GM23338 (cell line): ENCODE measurements at regions not wholly inside any gene's neighbourhood (a gene's known extent, or its start where the extent isn't known, plus 50 kb on each side); places are given as distances from the start of the nearest gene placed in this dataset.

Experiments
- ATAC-seq: fragments of 200-7000 bp; cut with Tn5 transposase; 3 replicates; pipeline ENCODE4 v1.9.1; 2020
- DNase-seq: peaks from one replicate; pipeline ENCODE4 v3.0.0-alpha.2; 2015; ENCODE audit warnings: low spot score
- H2AFZ ChIP-seq: fragments of 200-600 bp; sonication (generic); 2 replicates; pipeline ENCODE4 v1.8.0; 2016; ENCODE audit warnings: antibody characterized with exemption, mild to moderate bottlenecking, moderate library complexity
- H3F3A ChIP-seq: fragments of 200-600 bp; sonication (generic); replicated peaks from 2 replicates; pipeline ENCODE4 v1.8.0; 2017; ENCODE audit warnings: antibody characterized with exemption, mixed run types, low read depth
- H3K27ac ChIP-seq: fragments of 200-600 bp; sonication (generic); 2 replicates; pipeline ENCODE4 v1.6.1; 2016; ENCODE audit warnings: low read depth
- H3K27me3 ChIP-seq: fragments of 200-600 bp; sonication (generic); 2 replicates; pipeline ENCODE4 v1.8.0; 2016; ENCODE audit warnings: mild to moderate bottlenecking, mixed run types, moderate library complexity; ENCODE audit not compliant: insufficient read depth
- H3K36me3 ChIP-seq: fragments of 200-600 bp; sonication (generic); 2 replicates; pipeline ENCODE4 v1.8.0; 2016; ENCODE audit warnings: mild to moderate bottlenecking; ENCODE audit not compliant: insufficient read depth
- H3K4me1 ChIP-seq: fragments of 200-600 bp; sonication (generic); 2 replicates; pipeline ENCODE4 v1.8.0; 2016; ENCODE audit warnings: mild to moderate bottlenecking, moderate library complexity; ENCODE audit not compliant: insufficient read depth
- H3K4me2 ChIP-seq: fragments of 200-600 bp; sonication (generic); 2 replicates; pipeline ENCODE4 v1.7.1; 2017; ENCODE audit warnings: mixed run types
- H3K4me3 ChIP-seq: fragments of 200-600 bp; sonication (generic); 2 replicates; pipeline ENCODE4 v1.6.1; 2016; ENCODE audit warnings: mixed run types
- H3K79me2 ChIP-seq: fragments of 200-600 bp; sonication (generic); replicated peaks from 2 replicates; pipeline ENCODE4 v1.8.0; 2017; ENCODE audit warnings: mild to moderate bottlenecking; ENCODE audit not compliant: insufficient read depth
- H3K9me2 ChIP-seq: fragments of 200-600 bp; sonication (generic); 2 replicates; pipeline ENCODE4 v1.8.0; 2017; ENCODE audit not compliant: insufficient read depth
- H4K20me1 ChIP-seq: fragments of 200-600 bp; sonication (generic); replicated peaks from 2 replicates; pipeline ENCODE4 v1.8.0; 2017; ENCODE audit warnings: mild to moderate bottlenecking; ENCODE audit not compliant: insufficient read depth
- H3K27ac Mint-ChIP-seq: 2 replicates; pipeline ENCODE4 v1.8.0; 2020; ENCODE audit warnings: inconsistent platforms, mild to moderate bottlenecking, moderate library complexity, mixed read lengths
- H3K27me3 Mint-ChIP-seq: 3 replicates; pipeline ENCODE4 v1.8.0; 2022; ENCODE audit warnings: low read depth, mild to moderate bottlenecking, moderate library complexity, mixed read lengths, inconsistent platforms; ENCODE audit not compliant: insufficient read depth, poor library complexity
- H3K36me3 Mint-ChIP-seq: 3 replicates; pipeline ENCODE4 v1.8.0; 2021; ENCODE audit warnings: low read depth, mild to moderate bottlenecking, inconsistent platforms, moderate library complexity, mixed read lengths
- H3K4me1 Mint-ChIP-seq: 3 replicates; pipeline ENCODE4 v1.8.0; 2020; ENCODE audit warnings: mild to moderate bottlenecking, inconsistent platforms, mixed read lengths
- H3K4me3 Mint-ChIP-seq: 3 replicates; pipeline ENCODE4 v1.8.0; 2021; ENCODE audit warnings: moderate library complexity, mild to moderate bottlenecking, inconsistent platforms, mixed read lengths
- H3K9me3 Mint-ChIP-seq: 3 replicates; pipeline ENCODE4 v1.8.0; 2020; ENCODE audit warnings: moderate library complexity, mild to moderate bottlenecking, inconsistent platforms, mixed read lengths
- CREB1 ChIP-seq: fragments of 250-450 bp; sonication (Bioruptor Pico); IDR thresholded peaks from 2 replicates; pipeline ENCODE4 v1.5.0; 2020; ENCODE audit warnings: low read depth, mild to moderate bottlenecking, moderate library complexity
- EZH2 ChIP-seq: fragments of 200-600 bp; sonication (generic); IDR thresholded peaks from one replicate; pipeline ENCODE4 v1.8.0; 2017; ENCODE audit warnings: antibody characterized with exemption, mild to moderate bottlenecking, low read depth; ENCODE audit not compliant: unreplicated experiment
- EZH2phosphoT487 ChIP-seq: fragments of 200-600 bp; sonication (generic); IDR thresholded peaks from one replicate; pipeline ENCODE4 v1.8.1; 2018; ENCODE audit warnings: antibody characterized with exemption; ENCODE audit not compliant: unreplicated experiment
- JUNB ChIP-seq: IDR thresholded peaks from one replicate; pipeline ENCODE4 v1.6.1; 2016; ENCODE audit warnings: antibody characterized with exemption; ENCODE audit not compliant: unreplicated experiment
- NANOG ChIP-seq: IDR thresholded peaks from 2 replicates; pipeline ENCODE4 v1.6.1; 2016; ENCODE audit warnings: antibody characterized with exemption, borderline replicate concordance
- POLR2AphosphoS5 ChIP-seq: IDR thresholded peaks from 2 replicates; pipeline ENCODE4 v1.6.1; 2016; ENCODE audit warnings: antibody characterized with exemption, low read depth
- REST ChIP-seq: IDR thresholded peaks from one replicate; pipeline ENCODE4 v1.6.1; 2018; ENCODE audit warnings: antibody characterized with exemption; ENCODE audit not compliant: unreplicated experiment
- STAT1 ChIP-seq: IDR thresholded peaks from one replicate; pipeline ENCODE4 v1.6.1; 2016; ENCODE audit warnings: antibody characterized with exemption; ENCODE audit not compliant: unreplicated experiment
- ZNF331 ChIP-seq: fragments of 250-450 bp; sonication (Bioruptor Pico); IDR thresholded peaks from 2 replicates; pipeline ENCODE4 v1.5.0; 2020; ENCODE audit warnings: low read depth, mild to moderate bottlenecking, moderate library complexity
- TF ChIP-seq, protein P1 (sequence below): IDR thresholded peaks from 2 replicates; pipeline ENCODE4 v1.6.1; 2016; ENCODE audit warnings: antibody characterized with exemption
- TF ChIP-seq, protein P2 (sequence below), 2 experiments: fragments of 200-600 bp in 1 of 2; sonication (generic) in 1 of 2; conservative IDR thresholded peaks; 2 replicates each; pipeline versions ENCODE4 v1.5.1 to v1.6.1; 2016 to 2017; ENCODE audit warnings: antibody characterized with exemption in 2 of 2, low read depth in 2 of 2, mild to moderate bottlenecking in 2 of 2, moderate library complexity in 1 of 2

- H3K4me2 ChIP-seq: no peak overlapping the region
- no peak overlapping the region for H2AFZ ChIP-seq
- H3K4me1 ChIP-seq: no peaks in the 10 kb centered on the region
- no peaks in the 10 kb centered on the region for H3K9me3 Mint-ChIP-seq
- no peaks in the 10 kb centered on the region for H3K27me3 ChIP-seq
- no peaks in the 10 kb centered on the region for H4K20me1 ChIP-seq
- ATAC-seq (no peak), DNase-seq (no peak)
- H3K9me2 ChIP-seq: no peaks in the 10 kb centered on the region
- peaks cover 2% of the 10 kb centered on the region for H3K27me3 Mint-ChIP-seq
- H3K4me3 ChIP-seq: no peak overlapping the region
- H3K36me3 Mint-ChIP-seq: no peaks in the 10 kb centered on the region; the same call in 2 of the 3 replicates
- H3K27ac Mint-ChIP-seq: no peak overlapping the region
- H3K79me2 ChIP-seq: no peaks in the 10 kb centered on the region
- H3F3A ChIP-seq: no peaks in the 10 kb centered on the region
- H3K4me1 Mint-ChIP-seq: no peaks in the 10 kb centered on the region
- no peak for TF ChIP-seq EZH2
- no peak for TF ChIP-seq NANOG
- no peak for TF ChIP-seq ZNF331 (CRISPR knock-in tag)
- H3K27ac ChIP-seq: no peak overlapping the region
- H3K36me3 ChIP-seq: no peaks in the 10 kb centered on the region
- no peak overlapping the region for H3K4me3 Mint-ChIP-seq
These were observed 113.4 kb downstream of the FAM50B start for GRCh38 chr6:3962291-3963280.

- Mint-ChIP-seq H3K9me3 (no peaks in the 10 kb centered on the region), H3K27me3 (peaks cover 2% of the 10 kb centered on the region), H3K4me3 (no peak overlapping the region), H3K4me1 (no peaks in the 10 kb centered on the region), H3K27ac (no peak overlapping the region), H3K36me3 (no peaks in the 10 kb centered on the region; the same call in 2 of the 3 replicates)
- H4K20me1 ChIP-seq: no peaks in the 10 kb centered on the region
- H3K79me2 ChIP-seq: no peaks in the 10 kb centered on the region
- H3K4me3 ChIP-seq: no peak overlapping the region
- H2AFZ ChIP-seq: no peak overlapping the region
- H3K36me3 ChIP-seq: no peaks in the 10 kb centered on the region
- no peak overlapping the region for H3K27ac ChIP-seq
- H3K9me2 ChIP-seq: no peaks in the 10 kb centered on the region
- H3K4me1 ChIP-seq: no peaks in the 10 kb centered on the region
- no peak for ATAC-seq
- no peak for DNase-seq
- H3K27me3 ChIP-seq: no peaks in the 10 kb centered on the region
- H3F3A ChIP-seq: no peaks in the 10 kb centered on the region
- no peak overlapping the region for H3K4me2 ChIP-seq
- TF ChIP-seq JUNB (no peak), EZH2 (no peak), CREB1 (no peak), EZH2phosphoT487 (no peak), REST (no peak), POLR2AphosphoS5 (no peak), NANOG (no peak), ZNF331 (CRISPR knock-in tag) (no peak), STAT1 (no peak)
- TF ChIP-seq, protein P1, sequence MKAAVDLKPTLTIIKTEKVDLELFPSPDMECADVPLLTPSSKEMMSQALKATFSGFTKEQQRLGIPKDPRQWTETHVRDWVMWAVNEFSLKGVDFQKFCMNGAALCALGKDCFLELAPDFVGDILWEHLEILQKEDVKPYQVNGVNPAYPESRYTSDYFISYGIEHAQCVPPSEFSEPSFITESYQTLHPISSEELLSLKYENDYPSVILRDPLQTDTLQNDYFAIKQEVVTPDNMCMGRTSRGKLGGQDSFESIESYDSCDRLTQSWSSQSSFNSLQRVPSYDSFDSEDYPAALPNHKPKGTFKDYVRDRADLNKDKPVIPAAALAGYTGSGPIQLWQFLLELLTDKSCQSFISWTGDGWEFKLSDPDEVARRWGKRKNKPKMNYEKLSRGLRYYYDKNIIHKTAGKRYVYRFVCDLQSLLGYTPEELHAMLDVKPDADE: no peak
- TF ChIP-seq, protein P2, sequence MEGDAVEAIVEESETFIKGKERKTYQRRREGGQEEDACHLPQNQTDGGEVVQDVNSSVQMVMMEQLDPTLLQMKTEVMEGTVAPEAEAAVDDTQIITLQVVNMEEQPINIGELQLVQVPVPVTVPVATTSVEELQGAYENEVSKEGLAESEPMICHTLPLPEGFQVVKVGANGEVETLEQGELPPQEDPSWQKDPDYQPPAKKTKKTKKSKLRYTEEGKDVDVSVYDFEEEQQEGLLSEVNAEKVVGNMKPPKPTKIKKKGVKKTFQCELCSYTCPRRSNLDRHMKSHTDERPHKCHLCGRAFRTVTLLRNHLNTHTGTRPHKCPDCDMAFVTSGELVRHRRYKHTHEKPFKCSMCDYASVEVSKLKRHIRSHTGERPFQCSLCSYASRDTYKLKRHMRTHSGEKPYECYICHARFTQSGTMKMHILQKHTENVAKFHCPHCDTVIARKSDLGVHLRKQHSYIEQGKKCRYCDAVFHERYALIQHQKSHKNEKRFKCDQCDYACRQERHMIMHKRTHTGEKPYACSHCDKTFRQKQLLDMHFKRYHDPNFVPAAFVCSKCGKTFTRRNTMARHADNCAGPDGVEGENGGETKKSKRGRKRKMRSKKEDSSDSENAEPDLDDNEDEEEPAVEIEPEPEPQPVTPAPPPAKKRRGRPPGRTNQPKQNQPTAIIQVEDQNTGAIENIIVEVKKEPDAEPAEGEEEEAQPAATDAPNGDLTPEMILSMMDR (conservative IDR thresholded peaks at IDR 0.05; ENCODE audit: low read depth in 2 of 2): no peak
These were observed 114.3 kb downstream of the FAM50B start for GRCh38 chr6:3963426-3963825.
